SK-N-SH (cell line): ENCODE measurements at regions not wholly inside any gene's neighbourhood (a gene's known extent, or its start where the extent isn't known, plus 50 kb on each side); places are given as distances from the start of the nearest gene placed in this dataset.

Experiments used
- CTCF ChIA-PET: fragments of 300-600, 350-600 bp; formaldehyde crosslinking; extraction: SDS; loops from one replicate; lab custom pipeline; 2021; lab: Yijun Ruan, JAX
- POLR2A ChIA-PET: fragments of 350-600 bp; sonication (Branson Sonifier 250); formaldehyde crosslinking; extraction: SDS; loops from one replicate; lab custom pipeline; 2020; ENCODE audit warnings: antibody characterized with exemption, inconsistent platforms; lab: Yijun Ruan, JAX
- DNase-seq: peaks from one replicate; pipeline ENCODE4 v3.0.0; 2012
- H2AFZ ChIP-seq: fragments of 200-600 bp; sonication (generic); 2 replicates; pipeline ENCODE4 v1.8.1; 2016; ENCODE audit warnings: antibody characterized with exemption, mild to moderate bottlenecking, low read depth
- H3F3A ChIP-seq: fragments of 200-600 bp; sonication (generic); replicated peaks from 2 replicates; pipeline ENCODE3; 2016; ENCODE audit warnings: antibody characterized with exemption, mild to moderate bottlenecking; ENCODE audit not compliant: insufficient read depth
- H3K27ac ChIP-seq, 2 experiments: fragments of 200-500 bp in 1 of 2; fragments of 200-600 bp in 1 of 2; sonication (Bioruptor generic) in 1 of 2; sonication (generic), shearing (Covaris generic) in 1 of 2; 2 replicates each; pipeline versions ENCODE4 v1.5.1 to v1.6.1; 2014 to 2016; ENCODE audit warnings: low read depth in 2 of 2, inconsistent platforms in 1 of 2, low read length in 1 of 2, mild to moderate bottlenecking in 1 of 2, mixed read lengths in 1 of 2
- H3K27me3 ChIP-seq: fragments of 200-600 bp; sonication (generic), shearing (Covaris generic); 2 replicates; pipeline ENCODE4 v1.6.1; 2016; ENCODE audit warnings: mixed run types; ENCODE audit not compliant: insufficient read depth
- H3K36me3 ChIP-seq, 2 experiments: fragments of 200-500 bp in 1 of 2; fragments of 200-600 bp in 1 of 2; sonication (Bioruptor generic) in 1 of 2; sonication (generic) in 1 of 2; replicated peaks in 1 of 2; 2 replicates each; pipeline versions ENCODE3 to v1.5.1; 2014 to 2016; ENCODE audit warnings: low read length in 1 of 2, mild to moderate bottlenecking in 1 of 2; ENCODE audit not compliant: insufficient read depth in 2 of 2, control insufficient read depth in 1 of 2
- H3K4me1 ChIP-seq, 2 experiments: fragments of 200-500 bp in 1 of 2; fragments of 200-600 bp in 1 of 2; sonication (Bioruptor generic) in 1 of 2; sonication (generic), shearing (Covaris generic) in 1 of 2; 2 replicates each; pipeline versions ENCODE4 v1.5.1 to v1.6.1; 2014 to 2016; ENCODE audit warnings: low read depth in 1 of 2, low read length in 1 of 2, mixed run types in 1 of 2; ENCODE audit not compliant: insufficient read depth in 2 of 2, control insufficient read depth in 1 of 2
- H3K4me2 ChIP-seq: fragments of 200-600 bp; sonication (generic), shearing (Covaris generic); 2 replicates; pipeline ENCODE4 v1.6.1; 2017; ENCODE audit warnings: mixed run types
- H3K4me3 ChIP-seq, 2 experiments: fragments of 200-500 bp in 1 of 2; fragments of 200-600 bp in 1 of 2; sonication (Bioruptor generic) in 1 of 2; sonication (generic), shearing (Covaris generic) in 1 of 2; 2 replicates each; pipeline versions ENCODE4 v1.5.1 to v1.8.1; 2014 to 2016; ENCODE audit warnings: low read depth in 2 of 2, inconsistent platforms in 1 of 2, low read length in 1 of 2, mild to moderate bottlenecking in 1 of 2, mixed read lengths in 1 of 2, moderate library complexity in 1 of 2
- H3K79me2 ChIP-seq: fragments of 200-600 bp; sonication (generic); 2 replicates; pipeline ENCODE4 v1.8.1; 2017; ENCODE audit warnings: mild to moderate bottlenecking; ENCODE audit not compliant: insufficient read depth
- H3K9ac ChIP-seq: fragments of 200-600 bp; sonication (generic); 2 replicates; pipeline ENCODE4 v1.6.1; 2017; ENCODE audit warnings: mixed run types
- H3K9me2 ChIP-seq: fragments of 200-600 bp; sonication (generic); 2 replicates; pipeline ENCODE4 v1.6.1; 2017; ENCODE audit warnings: mixed run types
- H3K9me3 ChIP-seq: fragments of 200-600 bp; sonication (generic); 2 replicates; pipeline ENCODE4 v1.6.1; 2017; ENCODE audit warnings: mixed run types, mild to moderate bottlenecking, moderate library complexity
- H4K20me1 ChIP-seq: fragments of 200-600 bp; sonication (generic); 2 replicates; pipeline ENCODE4 v1.6.1; 2017; ENCODE audit warnings: mild to moderate bottlenecking, mixed run types; ENCODE audit not compliant: insufficient read depth
- ELF1 ChIP-seq: IDR thresholded peaks from 2 replicates; pipeline ENCODE4 v1.4.0; 2012
- FOXJ3 ChIP-seq: sonication (generic); formaldehyde crosslinking; IDR thresholded peaks from 2 replicates; pipeline ENCODE4 v1.5.1; 2020; ENCODE audit warnings: mild to moderate bottlenecking, missing genetic modification reagents
- FOXM1 ChIP-seq: IDR thresholded peaks from 2 replicates; pipeline ENCODE4 v1.4.0; 2012; ENCODE audit warnings: low read depth, mild to moderate bottlenecking
- GABPA ChIP-seq: IDR thresholded peaks from 2 replicates; pipeline ENCODE4 v1.4.0; 2012; ENCODE audit warnings: low read depth, mild to moderate bottlenecking
- GATA2 ChIP-seq: sonication (generic); formaldehyde crosslinking; IDR thresholded peaks from 2 replicates; pipeline ENCODE4 v1.5.0; 2020; ENCODE audit warnings: mild to moderate bottlenecking, missing genetic modification reagents
- IRF3 ChIP-seq: fragments of 150-350 bp; IDR thresholded peaks from 2 replicates; pipeline ENCODE4 v1.6.1; 2016; ENCODE audit warnings: mild to moderate bottlenecking, low read depth, low read length
- MEF2A ChIP-seq: IDR thresholded peaks from 2 replicates; pipeline ENCODE4 v1.4.0; 2012; ENCODE audit warnings: low read depth, borderline replicate concordance
- NRF1 ChIP-seq: IDR thresholded peaks from 2 replicates; pipeline ENCODE4 v1.6.1; 2012; ENCODE audit warnings: low read depth, mild to moderate bottlenecking, low read length
- PBX3 ChIP-seq: IDR thresholded peaks from 2 replicates; pipeline ENCODE4; 2012
- RAD21 ChIP-seq: IDR thresholded peaks from 2 replicates; pipeline ENCODE4 v1.6.1; 2012; ENCODE audit warnings: mild to moderate bottlenecking, low read length
- RCOR1 ChIP-seq: fragments of 150-350 bp; IDR thresholded peaks from 2 replicates; pipeline ENCODE4 v1.6.1; 2017; ENCODE audit warnings: antibody characterized with exemption, low read length
- REST ChIP-seq: IDR thresholded peaks from 2 replicates; pipeline ENCODE4 v1.6.1; 2012; ENCODE audit warnings: mild to moderate bottlenecking, low read depth, low read length, moderate library complexity
- RXRA ChIP-seq: IDR thresholded peaks from 2 replicates; pipeline ENCODE4 v1.4.0; 2012; ENCODE audit warnings: low read depth, mild to moderate bottlenecking, borderline replicate concordance
- SIN3A ChIP-seq: IDR thresholded peaks from 2 replicates; pipeline ENCODE4 v1.6.1; 2012; ENCODE audit warnings: low read depth, mild to moderate bottlenecking, low read length, moderate library complexity, borderline replicate concordance
- TCF12 ChIP-seq: IDR thresholded peaks from 2 replicates; pipeline ENCODE4 v1.4.0; 2012
- ZBTB33 ChIP-seq: IDR thresholded peaks from 2 replicates; pipeline ENCODE4 v1.4.0; 2012; ENCODE audit warnings: low read depth, borderline replicate concordance
- whole genome bisulfite sequencing: methylation state at CpG from one replicate; pipeline ENCODE4 v1.1.6; 2017; ENCODE audit warnings: low lambda C conversion rate; 5-methylcytosine and 5-hydroxymethylcytosine counted together

GRCh38 chr2:13114391-13114790 lies 397.7 kb downstream of the TRIB2 start:
- H3K27ac ChIP-seq = no peak overlapping the region
- no peaks in the 10 kb centered on the region for H3K36me3 ChIP-seq
- TF ChIP-seq GATA2 (CRISPR knock-in tag) = peak; percentile 45; the same call in 1 of the 2 replicates
- 0 out of 2 replicates have a peak, but pooled peaks have one; percentile 7 for TF ChIP-seq RAD21
- TF ChIP-seq FOXM1 = no peak
- DNase-seq = peak; percentile 40
- WGBS = 8% methylated on average over 1 of the region's 1 CpG
- ChIA-PET POLR2A (no interaction called here), CTCF (interaction anchor here (1.0 kb wide), 1 partner anchor 14 kb away, joined by 3 read pairs; no protein-coding TSS in a partner anchor)
- H3K4me1 ChIP-seq = no peaks in the 10 kb centered on the region; a peak in 1 of 4 replicates
- H3K27me3 ChIP-seq = no peaks in the 10 kb centered on the region
- no peaks in the 10 kb centered on the region for H3F3A ChIP-seq
- no peak overlapping the region for H3K4me3 ChIP-seq
- no peaks in the 10 kb centered on the region for H3K79me2 ChIP-seq
- H3K9me2 ChIP-seq = no peaks in the 10 kb centered on the region
- H4K20me1 ChIP-seq = no peaks in the 10 kb centered on the region
- no peak overlapping the region for H3K9ac ChIP-seq
- H2AFZ ChIP-seq = no peak overlapping the region
- no peak overlapping the region for H3K4me2 ChIP-seq
- no peaks in the 10 kb centered on the region for H3K9me3 ChIP-seq

- H3K79me2 ChIP-seq = no peaks in the 10 kb centered on the region
- H4K20me1 ChIP-seq = no peaks in the 10 kb centered on the region
- H2AFZ ChIP-seq = no peak overlapping the region
- POLR2A ChIA-PET = no interaction called here
- H3K36me3 ChIP-seq = no peaks in the 10 kb centered on the region
- TF ChIP-seq NRF1 (no peak), RXRA (no peak)
- WGBS = 6% methylated on average over 1 of the region's 1 CpG
- no peaks in the 10 kb centered on the region for H3K9me2 ChIP-seq
- no peak overlapping the region for H3K27ac ChIP-seq
- DNase-seq = no peak
- H3K27me3 ChIP-seq = no peaks in the 10 kb centered on the region
- CTCF ChIA-PET = interaction anchor here (1.0 kb wide), 1 partner anchor 13 kb away, joined by 3 read pairs; no protein-coding TSS in a partner anchor
- H3K9me3 ChIP-seq = no peaks in the 10 kb centered on the region
- no peak overlapping the region for H3K4me3 ChIP-seq
- H3K9ac ChIP-seq = no peak overlapping the region
- no peak overlapping the region for H3K4me2 ChIP-seq
- H3F3A ChIP-seq = no peaks in the 10 kb centered on the region
- H3K4me1 ChIP-seq = no peaks in the 10 kb centered on the region; a peak in 1 of 4 replicates
Observed at GRCh38 chr2:13115643-13116042, 398.9 kb downstream of the TRIB2 start.

- POLR2A ChIA-PET = no interaction called here
- no peaks in the 10 kb centered on the region for H3K9me2 ChIP-seq
- no peaks in the 10 kb centered on the region for H3K36me3 ChIP-seq
- no peaks in the 10 kb centered on the region for H3K79me2 ChIP-seq
- H3K9me3 ChIP-seq = no peaks in the 10 kb centered on the region
- 65% methylated on average over 6 of the region's 6 CpGs for WGBS
- CTCF ChIA-PET = no interaction called here
- no peak overlapping the region for H3K4me3 ChIP-seq
- no peak overlapping the region for H3K27ac ChIP-seq
- H4K20me1 ChIP-seq = no peaks in the 10 kb centered on the region
- H3F3A ChIP-seq = no peaks in the 10 kb centered on the region
- no peak overlapping the region for H3K4me2 ChIP-seq
- no peak overlapping the region for H2AFZ ChIP-seq
- H3K27me3 ChIP-seq = no peaks in the 10 kb centered on the region
- no peak overlapping the region for H3K9ac ChIP-seq
- DNase-seq = no peak
- no peaks in the 10 kb centered on the region for H3K4me1 ChIP-seq
- no peak for TF ChIP-seq ELF1
- no peak for TF ChIP-seq RCOR1
- TF ChIP-seq TCF12 = no peak
- TF ChIP-seq MEF2A = no peak
- no peak for TF ChIP-seq SIN3A
- no peak for TF ChIP-seq REST
- TF ChIP-seq FOXJ3 (CRISPR knock-in tag) = no peak
- TF ChIP-seq PBX3 = no peak
- no peak for TF ChIP-seq GABPA
- TF ChIP-seq IRF3 = no peak
- no peak for TF ChIP-seq ZBTB33
Observed at GRCh38 chr2:13121096-13121495, 404.4 kb downstream of the TRIB2 start.
